Nephron progenitor cell (in vitro differentiated cells): ENCODE measurements at regions not wholly inside any gene's neighbourhood (a gene's known extent, or its start where the extent isn't known, plus 50 kb on each side); places are given as distances from the start of the nearest gene placed in this dataset.

Source experiments
- DNase-seq: peaks from one replicate; pipeline ENCODE4 v3.0.0; 2021
- H3K27ac Mint-ChIP-seq: 2 replicates; pipeline ENCODE4 v1.8.0; 2021; ENCODE audit warnings: mild to moderate bottlenecking, moderate library complexity, mixed read lengths
- H3K27me3 Mint-ChIP-seq: 2 replicates; pipeline ENCODE4 v1.8.0; 2021; ENCODE audit warnings: mild to moderate bottlenecking, low read depth, mixed read lengths; ENCODE audit not compliant: poor library complexity
- H3K36me3 Mint-ChIP-seq: 2 replicates; pipeline ENCODE4 v1.8.0; 2021; ENCODE audit warnings: low read depth, mixed read lengths
- H3K4me1 Mint-ChIP-seq: 2 replicates; pipeline ENCODE4 v1.8.0; 2021; ENCODE audit warnings: mixed read lengths
- H3K4me3 Mint-ChIP-seq: 2 replicates; pipeline ENCODE4 v1.8.0; 2021; ENCODE audit warnings: mild to moderate bottlenecking, moderate library complexity, mixed read lengths
- H3K9me3 Mint-ChIP-seq: 2 replicates; pipeline ENCODE4 v1.8.0; 2021; ENCODE audit warnings: mild to moderate bottlenecking, moderate library complexity, mixed read lengths
- CTCF ChIP-seq: fragments of 200-600 bp; sonication (generic); IDR thresholded peaks from 2 replicates; pipeline ENCODE4 v1.5.0; 2021; ENCODE audit warnings: antibody characterized with exemption

GRCh38 chr5:129163810-129164378 lies 69.3 kb downstream of the ISOC1 start:
- TF ChIP-seq CTCF: no peak
- Mint-ChIP-seq H3K4me3 (no peak overlapping the region), H3K4me1 (peaks cover 6% of the 10 kb centered on the region), H3K36me3 (no peaks in the 10 kb centered on the region), H3K9me3 (peaks cover 33% of the 10 kb centered on the region), H3K27me3 (no peaks in the 10 kb centered on the region), H3K27ac (no peak overlapping the region)
- DNase-seq: no peak

DNA sequence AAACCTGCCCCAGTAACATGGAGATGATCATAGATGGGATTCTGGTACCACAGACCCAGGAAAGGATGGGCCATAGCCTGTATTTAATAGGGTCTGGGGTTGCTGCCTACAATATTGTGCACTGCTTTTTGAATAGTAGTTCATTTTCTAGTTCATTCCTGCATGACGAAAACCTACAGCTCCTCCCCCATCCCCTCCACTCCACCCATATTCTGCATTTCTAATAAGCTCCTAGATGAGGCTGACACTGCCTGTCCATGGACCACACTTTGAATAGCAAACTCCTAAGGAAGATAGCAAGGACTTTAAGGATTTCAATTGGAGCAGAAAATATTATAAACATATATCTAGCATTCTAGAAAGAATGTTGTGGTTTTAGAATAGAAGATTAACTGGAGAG lies 75.5 kb downstream of the ISOC1 start:
- Mint-ChIP-seq H3K36me3 (no peaks in the 10 kb centered on the region), H3K9me3 (no peaks in the 10 kb centered on the region), H3K4me1 (peaks cover 6% of the 10 kb centered on the region), H3K27ac (no peak overlapping the region), H3K27me3 (no peaks in the 10 kb centered on the region), H3K4me3 (no peak overlapping the region)
- TF ChIP-seq CTCF: no peak
- no peak for DNase-seq

DNA sequence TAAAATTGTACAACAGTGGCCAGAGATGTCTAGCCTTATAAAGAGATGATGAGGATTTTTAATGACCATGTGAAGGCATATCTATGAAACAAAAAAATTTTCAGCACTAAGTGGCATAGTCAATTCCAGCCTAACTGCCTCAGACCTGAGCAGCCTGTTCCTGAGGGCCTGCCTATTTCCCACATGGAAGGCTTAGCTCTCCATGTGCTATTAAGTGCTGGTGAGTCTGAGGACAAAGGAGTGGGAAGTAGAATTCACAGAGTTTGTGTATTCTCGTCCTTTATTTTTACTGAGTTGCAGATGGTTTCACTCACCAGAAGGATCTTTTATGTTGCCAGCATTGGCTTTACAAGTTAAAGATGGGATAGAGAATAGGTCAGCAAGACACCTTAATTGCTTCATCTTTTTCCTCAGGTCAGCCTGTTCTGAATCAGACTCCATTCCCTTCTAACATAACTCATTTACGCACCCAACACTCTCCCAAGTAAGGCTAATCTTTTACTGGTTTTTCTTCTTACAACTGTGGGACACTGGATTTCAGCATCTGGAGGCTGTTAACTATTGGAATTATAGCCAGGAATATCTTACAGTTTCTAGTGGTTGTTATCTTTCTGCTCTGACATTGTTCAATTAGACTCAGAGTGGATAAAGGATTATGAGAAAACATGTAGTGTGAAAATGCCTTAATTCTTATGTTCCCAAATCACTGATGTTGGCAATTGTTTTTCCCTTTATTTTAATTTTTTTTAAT lies 76.8 kb downstream of the ISOC1 start:
- no peaks in the 10 kb centered on the region for H3K9me3 Mint-ChIP-seq
- no peak for DNase-seq
- no peaks in the 10 kb centered on the region for H3K36me3 Mint-ChIP-seq

DNA sequence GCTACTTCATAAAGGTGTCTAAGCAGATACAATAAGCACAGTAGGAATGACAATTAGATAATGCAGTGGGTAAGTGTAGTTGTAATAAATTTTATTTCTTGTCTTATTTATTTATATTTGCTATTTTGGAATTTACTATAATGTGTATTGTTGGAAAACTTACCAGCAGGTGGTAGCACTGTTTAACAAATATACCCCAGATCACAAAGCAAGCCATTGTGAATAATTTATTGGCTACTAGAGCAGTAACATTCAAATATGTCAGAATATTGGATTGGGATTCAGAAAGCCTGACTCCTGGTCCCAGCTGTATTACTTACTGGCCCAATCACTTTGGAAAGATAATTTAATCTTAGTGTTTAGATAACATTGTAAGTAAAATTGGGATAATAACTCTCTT lies 78.0 kb downstream of the ISOC1 start:
- Mint-ChIP-seq H3K27ac (no peak overlapping the region), H3K4me3 (no peak overlapping the region), H3K36me3 (no peaks in the 10 kb centered on the region), H3K4me1 (no peaks in the 10 kb centered on the region), H3K9me3 (no peaks in the 10 kb centered on the region), H3K27me3 (no peaks in the 10 kb centered on the region)
- no peak for TF ChIP-seq CTCF
- DNase-seq: no peak

More for the DNA sequence above, 76.8 kb downstream of the ISOC1 start:
- Mint-ChIP-seq H3K4me1 (peaks cover 6% of the 10 kb centered on the region), H3K27ac (no peak overlapping the region), H3K27me3 (no peaks in the 10 kb centered on the region), H3K4me3 (no peak overlapping the region)
- no peak for TF ChIP-seq CTCF

DNA sequence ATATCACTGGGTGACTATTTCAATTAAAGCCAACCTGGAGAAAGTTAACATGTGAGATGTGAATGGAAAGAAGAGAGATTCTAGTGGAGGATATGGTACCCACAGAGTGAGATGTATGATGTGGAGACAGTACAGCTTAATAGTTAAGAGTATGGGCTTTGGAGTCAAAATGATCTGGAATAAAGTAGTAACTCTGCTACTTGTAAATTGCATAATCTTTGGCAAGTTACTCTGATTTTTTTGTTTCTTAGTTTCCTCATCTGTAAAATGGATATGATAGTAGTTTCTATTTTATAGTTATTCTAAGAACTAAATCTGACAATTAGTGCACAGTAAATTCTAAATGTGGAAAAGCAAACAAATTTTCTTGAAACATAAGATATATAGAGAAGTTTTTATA lies 79.2 kb downstream of the ISOC1 start:
- Mint-ChIP-seq H3K9me3 (no peaks in the 10 kb centered on the region), H3K27me3 (no peaks in the 10 kb centered on the region), H3K4me3 (no peak overlapping the region), H3K27ac (peak overlapping the region; percentile 43), H3K4me1 (no peaks in the 10 kb centered on the region), H3K36me3 (no peaks in the 10 kb centered on the region)
- TF ChIP-seq CTCF: no peak
- DNase-seq: no peak

GRCh38 chr5:129174480-129174879 lies 79.9 kb downstream of the ISOC1 start:
- Mint-ChIP-seq H3K9me3 (no peaks in the 10 kb centered on the region), H3K27ac (no peak overlapping the region), H3K27me3 (no peaks in the 10 kb centered on the region), H3K4me3 (no peak overlapping the region), H3K36me3 (no peaks in the 10 kb centered on the region), H3K4me1 (no peaks in the 10 kb centered on the region)
- no peak for DNase-seq
- TF ChIP-seq CTCF: no peak
